HepG2 (cell line): ENCODE measurements at regions not wholly inside any gene's neighbourhood (a gene's known extent, or its start where the extent isn't known, plus 50 kb on each side); places are given as distances from the start of the nearest gene placed in this dataset.

ENCODE experiments used
- ATAC-seq: fragments of 200-7000 bp; cut with Tn5 transposase; 3 replicates; pipeline ENCODE4 v1.9.1; 2020; ENCODE audit warnings: mild to moderate bottlenecking, moderate library complexity
- BruUV-seq: library from RNA; stranded (reverse); fragments of 400-500 nt; replicated peaks from 2 replicates; lab custom pipeline; 2021; lab: Mats Ljungman, UMichigan
- CTCF ChIA-PET: fragments of 300-600 bp; formaldehyde crosslinking; extraction: SDS; loops from one replicate; lab custom pipeline; 2021; ENCODE audit warnings: low total read pairs, inconsistent platforms, low intra/inter-chr PET ratio; lab: Yijun Ruan, JAX
- POLR2A ChIA-PET: fragments of 350-600 bp; sonication (Branson Sonifier 250); formaldehyde crosslinking; loops from one replicate; lab custom pipeline; 2020; ENCODE audit warnings: antibody characterized with exemption, inconsistent platforms; lab: Yijun Ruan, JAX
- DNase-seq: peaks from one replicate; pipeline ENCODE4 v3.0.0-alpha.2; 2015; ENCODE audit warnings: low spot score
- FAIRE-seq: peaks from 3 replicates; lab custom pipeline; 2011; peaks lifted over from hg19 to GRCh38; lab: Jason Lieb, UNC
- H2AFZ ChIP-seq: one replicate; pipeline ENCODE4 v1.6.1; 2011; ENCODE audit warnings: low read length, inconsistent platforms
- H3K27ac ChIP-seq: fragments of 300-600 bp; 3 replicates; pipeline ENCODE4 v1.8.0; 2011; ENCODE audit warnings: mixed run types, mild to moderate bottlenecking, mixed read lengths, low read length, inconsistent platforms; ENCODE audit not compliant: insufficient read depth; ENCODE audit errors: extremely low read length
- H3K27me3 ChIP-seq, 2 experiments: fragments of 200-600 bp in 1 of 2; 2 replicates in 1 of 2; 3 replicates in 1 of 2; pipeline versions ENCODE4 v1.6.0 to v1.8.0; 2011; ENCODE audit warnings: low read length in 2 of 2, mild to moderate bottlenecking in 2 of 2, moderate library complexity in 2 of 2, inconsistent platforms in 1 of 2; ENCODE audit not compliant: insufficient read depth in 2 of 2, control insufficient read depth in 1 of 2
- H3K36me3 ChIP-seq, 2 experiments: fragments of 200-600 bp in 1 of 2; replicated peaks in 1 of 2; 2 replicates in 1 of 2; 3 replicates in 1 of 2; pipeline versions ENCODE4 v1.5.1 to v1.8.0; 2011; ENCODE audit warnings: low read length in 2 of 2, inconsistent platforms in 1 of 2; ENCODE audit not compliant: insufficient read depth in 2 of 2, control insufficient read depth in 1 of 2
- H3K4me1 ChIP-seq: 2 replicates; pipeline ENCODE4 v1.5.1; 2012; ENCODE audit warnings: low read length, inconsistent platforms; ENCODE audit not compliant: insufficient read depth
- H3K4me2 ChIP-seq: 2 replicates; pipeline ENCODE4 v1.6.0; 2011; ENCODE audit warnings: low read depth, low read length, inconsistent platforms
- H3K4me3 ChIP-seq, 3 experiments: fragments of 200-600 bp in 1 of 3; sonication (generic), shearing (Covaris generic) in 1 of 3; replicated peaks in 1 of 3; 2 replicates each; pipeline ENCODE4 v1.5.1; 2011 to 2016; ENCODE audit warnings: low read length in 3 of 3, inconsistent platforms in 2 of 3, low read depth in 2 of 3, mild to moderate bottlenecking in 2 of 3, control low read depth in 1 of 3, mixed read lengths in 1 of 3; ENCODE audit not compliant: insufficient read depth in 1 of 3
- H3K79me2 ChIP-seq: one replicate; pipeline ENCODE4 v1.6.1; 2011; ENCODE audit warnings: low read length, inconsistent platforms; ENCODE audit not compliant: insufficient read depth
- H3K9ac ChIP-seq: 2 replicates; pipeline ENCODE4 v1.6.0; 2011; ENCODE audit warnings: mild to moderate bottlenecking, low read depth, low read length, inconsistent platforms; ENCODE audit not compliant: insufficient read depth
- H3K9me3 ChIP-seq: 2 replicates; pipeline ENCODE4 v1.5.1; 2012; ENCODE audit warnings: mild to moderate bottlenecking, low read length
- H4K20me1 ChIP-seq: 2 replicates; pipeline ENCODE4 v1.6.0; 2011; ENCODE audit warnings: inconsistent platforms, mild to moderate bottlenecking, low read length, moderate library complexity; ENCODE audit not compliant: insufficient read depth
- FLYWCH1 ChIP-seq: sonication (generic); formaldehyde crosslinking; IDR thresholded peaks from 2 replicates; pipeline ENCODE4 v1.8.1; 2023; ENCODE audit warnings: mild to moderate bottlenecking, missing genetic modification reagents
- ZNF20 ChIP-seq: sonication (generic); formaldehyde crosslinking; IDR thresholded peaks from 2 replicates; pipeline ENCODE4 v1.4.0; 2020; ENCODE audit warnings: mild to moderate bottlenecking, moderate library complexity, missing genetic modification reagents
- ZNF24 ChIP-seq: fragments of 450-650 bp; IDR thresholded peaks from 2 replicates; pipeline ENCODE4 v1.6.1; 2017; ENCODE audit warnings: antibody characterized with exemption, mild to moderate bottlenecking
- ZNF816 ChIP-seq: sonication (generic); formaldehyde crosslinking; IDR thresholded peaks from 2 replicates; pipeline ENCODE4 v1.8.0; 2022; ENCODE audit warnings: missing genetic modification reagents, mild to moderate bottlenecking, borderline replicate concordance
- ZSCAN12 ChIP-seq: sonication (generic); formaldehyde crosslinking; IDR thresholded peaks from 2 replicates; pipeline ENCODE4 v1.9.0; 2021; ENCODE audit warnings: mild to moderate bottlenecking, missing genetic modification reagents
- WGBS: methylation state at CpG from one replicate; pipeline ENCODE4 v1.1.6; 2017; ENCODE audit warnings: low lambda C conversion rate; 5-methylcytosine and 5-hydroxymethylcytosine counted together
- in situ Hi-C: cut with HindIII; loops from 2 replicates; pipeline ENCODE4 v1.10.0; 2017; ENCODE audit warnings: low pct_unique_long_range_greater_than_20kb; ENCODE audit not compliant: extremely low pct_ligation_motif_present
- intact Hi-C: fragments of 100-400 bp; cut with micrococcal nuclease; formaldehyde crosslinking; loops from one replicate; pipeline ENCODE4 v1.10.0; 2022; ENCODE audit not compliant: unreplicated experiment
- TF ChIP-seq, protein P1 (sequence below): sonication (generic); formaldehyde crosslinking; IDR thresholded peaks from 2 replicates; pipeline ENCODE4 v1.8.0; 2022; ENCODE audit warnings: missing genetic modification reagents, mild to moderate bottlenecking, borderline replicate concordance
- TF ChIP-seq, protein P2 (sequence below): IDR thresholded peaks from 2 replicates; pipeline ENCODE4 v1.4.0; 2020; ENCODE audit warnings: mild to moderate bottlenecking, missing genetic modification reagents
- TF ChIP-seq, protein P3 (sequence below): sonication (generic); formaldehyde crosslinking; IDR thresholded peaks from 2 replicates; pipeline ENCODE4 v1.4.0; 2020; ENCODE audit warnings: mild to moderate bottlenecking, low read depth, missing genetic modification reagents

DNA sequence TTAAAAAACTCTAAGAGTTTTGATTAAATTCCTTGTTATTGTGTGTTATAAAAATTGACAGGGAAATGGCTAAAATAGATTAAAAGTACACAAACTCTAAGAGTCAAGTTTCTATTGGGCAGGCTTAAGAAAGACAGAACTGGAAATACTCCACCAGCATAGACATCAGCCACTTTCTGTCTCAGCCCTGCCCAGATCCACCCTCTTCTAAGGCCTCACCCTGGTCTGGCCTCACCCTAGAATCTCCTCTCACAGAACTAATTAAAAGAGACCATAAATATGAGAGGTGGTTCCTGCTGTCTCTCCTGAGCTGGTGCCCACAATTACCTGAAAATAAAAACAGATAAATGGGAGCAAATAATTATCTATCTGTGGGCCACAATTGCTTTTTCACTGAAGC is 1951.0 kb downstream of the TP53TG3F start (continued):
- TF ChIP-seq, protein P1, sequence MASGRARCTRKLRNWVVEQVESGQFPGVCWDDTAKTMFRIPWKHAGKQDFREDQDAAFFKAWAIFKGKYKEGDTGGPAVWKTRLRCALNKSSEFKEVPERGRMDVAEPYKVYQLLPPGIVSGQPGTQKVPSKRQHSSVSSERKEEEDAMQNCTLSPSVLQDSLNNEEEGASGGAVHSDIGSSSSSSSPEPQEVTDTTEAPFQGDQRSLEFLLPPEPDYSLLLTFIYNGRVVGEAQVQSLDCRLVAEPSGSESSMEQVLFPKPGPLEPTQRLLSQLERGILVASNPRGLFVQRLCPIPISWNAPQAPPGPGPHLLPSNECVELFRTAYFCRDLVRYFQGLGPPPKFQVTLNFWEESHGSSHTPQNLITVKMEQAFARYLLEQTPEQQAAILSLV (CRISPR knock-in tag), result no peak
- TF ChIP-seq ZSCAN12, result no peak
- TF ChIP-seq, all 625 proteins: peak for 0

DNA sequence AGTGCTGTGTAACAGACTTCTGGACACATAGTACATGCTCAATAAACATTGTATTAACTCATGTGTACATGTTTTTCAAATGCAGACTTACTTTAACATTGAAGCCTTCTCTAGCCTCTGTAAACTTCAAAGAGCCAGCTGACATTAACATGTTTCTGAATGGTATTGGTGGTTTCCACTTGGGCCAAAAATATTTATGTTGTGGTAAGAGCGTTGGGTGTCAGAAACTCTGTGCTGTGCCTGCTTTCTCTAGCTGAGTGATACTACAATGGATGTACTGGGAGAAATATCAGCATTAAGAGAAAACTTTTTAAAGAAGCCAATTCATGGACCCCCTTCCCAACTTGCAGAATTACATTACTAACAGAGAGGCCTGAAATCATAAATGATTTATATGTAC is 1951.7 kb downstream of the TP53TG3F start:
- POLR2A ChIA-PET, result no interaction called here

DNA sequence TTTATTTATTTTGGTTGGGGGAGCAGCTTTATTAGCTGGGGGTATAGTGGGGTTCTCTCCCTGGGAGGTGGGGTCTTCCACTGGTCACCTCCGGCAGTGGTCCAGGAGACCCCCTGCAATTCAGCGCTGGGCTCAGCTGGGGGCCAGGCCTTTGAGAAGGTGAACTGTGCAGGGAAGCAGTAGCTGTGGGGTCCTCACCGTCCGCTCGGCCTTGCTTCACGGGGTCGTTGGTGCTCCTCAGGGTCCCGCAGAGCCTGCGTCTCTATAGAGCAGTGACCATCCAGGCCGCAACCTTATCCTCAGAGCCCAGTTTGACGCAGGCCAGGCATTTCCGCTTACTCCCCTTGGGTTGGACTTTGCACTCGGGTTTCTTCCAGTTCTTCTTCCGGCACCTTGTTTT is 1954.7 kb downstream of the TP53TG3F start:
- intact Hi-C loops, result no loop called here

More for the DNA sequence above, 1951.7 kb downstream of the TP53TG3F start:
- no TSS peak for BruUV-seq
- no peaks in the 10 kb centered on the region for H3K36me3 ChIP-seq
- WGBS, result 13% methylated on average over 1 of the region's 1 CpG
- H4K20me1 ChIP-seq, result no peaks in the 10 kb centered on the region
- in situ Hi-C loops, result no loop called here
- no peak overlapping the region for H3K27ac ChIP-seq
- CTCF ChIA-PET, result no interaction called here
- H3K27me3 ChIP-seq, result no peaks in the 10 kb centered on the region
- H3K9ac ChIP-seq, result no peak overlapping the region
- intact Hi-C loops, result no loop called here
- no peak for DNase-seq
- TF ChIP-seq, protein P1 (CRISPR knock-in tag), result no peak
- no peak overlapping the region for H3K4me2 ChIP-seq
- H2AFZ ChIP-seq, result no peak overlapping the region
- no peaks in the 10 kb centered on the region for H3K4me1 ChIP-seq
- H3K79me2 ChIP-seq, result no peaks in the 10 kb centered on the region
- peaks cover 84% of the 10 kb centered on the region for H3K9me3 ChIP-seq
- FAIRE-seq, result no peak
- H3K4me3 ChIP-seq, result no peak overlapping the region
- no peak for ATAC-seq

More for the DNA sequence above, 1954.7 kb downstream of the TP53TG3F start:
- Histone ChIP-seq H3K9me3 (peaks cover 81% of the 10 kb centered on the region), H4K20me1 (no peaks in the 10 kb centered on the region), H3K79me2 (no peaks in the 10 kb centered on the region), H3K4me2 (no peak overlapping the region), H3K9ac (no peak overlapping the region), H3K4me3 (no peak overlapping the region), H3K4me1 (no peaks in the 10 kb centered on the region), H2AFZ (no peak overlapping the region), H3K27ac (no peak overlapping the region), H3K27me3 (no peaks in the 10 kb centered on the region), H3K36me3 (no peaks in the 10 kb centered on the region)
- POLR2A ChIA-PET, result no interaction called here
- BruUV-seq, result no TSS peak
- no peak for ATAC-seq
- in situ Hi-C loops, result no loop called here
- TF ChIP-seq ZNF816 (CRISPR knock-in tag), result no peak
- no peak for TF ChIP-seq ZNF24
- no peak for TF ChIP-seq FLYWCH1 (CRISPR knock-in tag)
- no peak for TF ChIP-seq ZNF20 (CRISPR knock-in tag)
- TF ChIP-seq, protein P2, sequence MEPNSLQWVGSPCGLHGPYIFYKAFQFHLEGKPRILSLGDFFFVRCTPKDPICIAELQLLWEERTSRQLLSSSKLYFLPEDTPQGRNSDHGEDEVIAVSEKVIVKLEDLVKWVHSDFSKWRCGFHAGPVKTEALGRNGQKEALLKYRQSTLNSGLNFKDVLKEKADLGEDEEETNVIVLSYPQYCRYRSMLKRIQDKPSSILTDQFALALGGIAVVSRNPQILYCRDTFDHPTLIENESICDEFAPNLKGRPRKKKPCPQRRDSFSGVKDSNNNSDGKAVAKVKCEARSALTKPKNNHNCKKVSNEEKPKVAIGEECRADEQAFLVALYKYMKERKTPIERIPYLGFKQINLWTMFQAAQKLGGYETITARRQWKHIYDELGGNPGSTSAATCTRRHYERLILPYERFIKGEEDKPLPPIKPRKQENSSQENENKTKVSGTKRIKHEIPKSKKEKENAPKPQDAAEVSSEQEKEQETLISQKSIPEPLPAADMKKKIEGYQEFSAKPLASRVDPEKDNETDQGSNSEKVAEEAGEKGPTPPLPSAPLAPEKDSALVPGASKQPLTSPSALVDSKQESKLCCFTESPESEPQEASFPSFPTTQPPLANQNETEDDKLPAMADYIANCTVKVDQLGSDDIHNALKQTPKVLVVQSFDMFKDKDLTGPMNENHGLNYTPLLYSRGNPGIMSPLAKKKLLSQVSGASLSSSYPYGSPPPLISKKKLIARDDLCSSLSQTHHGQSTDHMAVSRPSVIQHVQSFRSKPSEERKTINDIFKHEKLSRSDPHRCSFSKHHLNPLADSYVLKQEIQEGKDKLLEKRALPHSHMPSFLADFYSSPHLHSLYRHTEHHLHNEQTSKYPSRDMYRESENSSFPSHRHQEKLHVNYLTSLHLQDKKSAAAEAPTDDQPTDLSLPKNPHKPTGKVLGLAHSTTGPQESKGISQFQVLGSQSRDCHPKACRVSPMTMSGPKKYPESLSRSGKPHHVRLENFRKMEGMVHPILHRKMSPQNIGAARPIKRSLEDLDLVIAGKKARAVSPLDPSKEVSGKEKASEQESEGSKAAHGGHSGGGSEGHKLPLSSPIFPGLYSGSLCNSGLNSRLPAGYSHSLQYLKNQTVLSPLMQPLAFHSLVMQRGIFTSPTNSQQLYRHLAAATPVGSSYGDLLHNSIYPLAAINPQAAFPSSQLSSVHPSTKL (CRISPR knock-in tag), result no peak
- TF ChIP-seq, protein P3, sequence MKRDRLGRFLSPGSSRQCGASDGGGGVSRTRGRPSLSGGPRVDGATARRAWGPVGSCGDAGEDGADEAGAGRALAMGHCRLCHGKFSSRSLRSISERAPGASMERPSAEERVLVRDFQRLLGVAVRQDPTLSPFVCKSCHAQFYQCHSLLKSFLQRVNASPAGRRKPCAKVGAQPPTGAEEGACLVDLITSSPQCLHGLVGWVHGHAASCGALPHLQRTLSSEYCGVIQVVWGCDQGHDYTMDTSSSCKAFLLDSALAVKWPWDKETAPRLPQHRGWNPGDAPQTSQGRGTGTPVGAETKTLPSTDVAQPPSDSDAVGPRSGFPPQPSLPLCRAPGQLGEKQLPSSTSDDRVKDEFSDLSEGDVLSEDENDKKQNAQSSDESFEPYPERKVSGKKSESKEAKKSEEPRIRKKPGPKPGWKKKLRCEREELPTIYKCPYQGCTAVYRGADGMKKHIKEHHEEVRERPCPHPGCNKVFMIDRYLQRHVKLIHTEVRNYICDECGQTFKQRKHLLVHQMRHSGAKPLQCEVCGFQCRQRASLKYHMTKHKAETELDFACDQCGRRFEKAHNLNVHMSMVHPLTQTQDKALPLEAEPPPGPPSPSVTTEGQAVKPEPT, result no peak
- no peak for DNase-seq
- no peak for FAIRE-seq
- CTCF ChIA-PET, result no interaction called here
- 62% methylated on average over 9 of the region's 14 CpGs for WGBS
